Sigmoid colon (tissue), 4 donors: ENCODE measurements at regions not wholly inside any gene's neighbourhood (a gene's known extent, or its start where the extent isn't known, plus 50 kb on each side); places are given as distances from the start of the nearest gene placed in this dataset.

ENCODE experiments used
- CTCF ChIP-seq, 4 experiments: fragments of 450-650 bp in 3 of 4; fragments of 200-600 bp in 1 of 4; IDR thresholded peaks; one replicate each; pipeline ENCODE4 v1.5.1; 2016 to 2019; ENCODE audit warnings: antibody characterized with exemption in 4 of 4, mild to moderate bottlenecking in 3 of 4, moderate library complexity in 2 of 4
- POLR2A ChIP-seq, 2 donors: fragments of 450-650 bp; IDR thresholded peaks; one replicate each; pipeline ENCODE4 v1.6.1; 2016; ENCODE audit warnings: antibody characterized with exemption in 2 of 2, mild to moderate bottlenecking in 2 of 2, moderate library complexity in 2 of 2
- POLR2AphosphoS5 ChIP-seq, 4 donors: sonication (generic); formaldehyde crosslinking; IDR thresholded peaks; one replicate each; pipeline ENCODE4 v1.6.1; 2017; ENCODE audit warnings: antibody characterized with exemption in 4 of 4

- TF ChIP-seq POLR2AphosphoS5 (IDR thresholded peaks at IDR 0.05) (no peak), POLR2A (IDR thresholded peaks at IDR 0.05) (no peak), CTCF (IDR thresholded peaks at IDR 0.05) (no peak)
Observed at GRCh38 chr6:159640322-159640721, 52.7 kb downstream of the SOD2 start.
